Keratinocyte (primary cell): ENCODE measurements at regions not wholly inside any gene's neighbourhood (a gene's known extent, or its start where the extent isn't known, plus 50 kb on each side); places are given as distances from the start of the nearest gene placed in this dataset.

Experiments
- DNase-seq: peaks from one replicate; pipeline ENCODE4 v3.0.0-alpha.2; 2011; ENCODE audit warnings: low read depth, missing footprints, low spot score
- FAIRE-seq: peaks from 2 replicates; lab custom pipeline; 2011; peaks lifted over from hg19 to GRCh38; lab: Jason Lieb, UNC
- H2AFZ ChIP-seq: 2 replicates; pipeline ENCODE4 v1.6.0; 2012; ENCODE audit warnings: low read length, control low read depth, inconsistent platforms; ENCODE audit not compliant: control insufficient read depth
- H3K27ac ChIP-seq: 2 replicates; pipeline ENCODE4 v1.5.1; 2011; ENCODE audit warnings: low read length; ENCODE audit not compliant: control insufficient read depth, insufficient read depth
- H3K27me3 ChIP-seq: 3 replicates; pipeline ENCODE4 v1.6.0; 2011; ENCODE audit warnings: low read length; ENCODE audit not compliant: control insufficient read depth, insufficient read depth; ENCODE audit errors: extremely low read depth
- H3K36me3 ChIP-seq, 2 experiments: 2 replicates in 1 of 2; 3 replicates in 1 of 2; pipeline ENCODE4 v1.5.1; 2011; ENCODE audit warnings: low read length in 2 of 2, mild to moderate bottlenecking in 1 of 2; ENCODE audit not compliant: control insufficient read depth in 2 of 2, insufficient read depth in 2 of 2; ENCODE audit errors: extremely low read depth in 1 of 2
- H3K4me1 ChIP-seq: 3 replicates; pipeline ENCODE4 v1.5.1; 2011; ENCODE audit warnings: low read length; ENCODE audit not compliant: control insufficient read depth, insufficient read depth; ENCODE audit errors: extremely low read depth
- H3K4me2 ChIP-seq: 3 replicates; pipeline ENCODE4 v1.6.0; 2011; ENCODE audit warnings: low read depth, low read length; ENCODE audit not compliant: control insufficient read depth, insufficient read depth; ENCODE audit errors: extremely low read depth
- H3K4me3 ChIP-seq, 3 experiments: fragments of 200-600 bp in 1 of 3; sonication (generic) in 1 of 3; 2 replicates in 2 of 3; 3 replicates in 1 of 3; pipeline ENCODE4 v1.5.1; 2011 to 2016; ENCODE audit warnings: low read length in 3 of 3, mild to moderate bottlenecking in 3 of 3, control low read depth in 2 of 3, inconsistent platforms in 1 of 3, low read depth in 1 of 3, mixed read lengths in 1 of 3, mixed run types in 1 of 3, moderate library complexity in 1 of 3; ENCODE audit not compliant: control insufficient read depth in 2 of 3, insufficient read depth in 2 of 3; ENCODE audit errors: extremely low read depth in 1 of 3
- H3K79me2 ChIP-seq: 2 replicates; pipeline ENCODE4 v1.6.0; 2012; ENCODE audit warnings: low read length; ENCODE audit not compliant: control insufficient read depth, insufficient read depth
- H3K9ac ChIP-seq: 3 replicates; pipeline ENCODE4 v1.6.0; 2011; ENCODE audit warnings: low read length; ENCODE audit not compliant: control insufficient read depth, insufficient read depth; ENCODE audit errors: extremely low read depth
- H3K9me1 ChIP-seq: 3 replicates; pipeline ENCODE4 v1.6.0; 2011; ENCODE audit warnings: low read length; ENCODE audit not compliant: control insufficient read depth, insufficient read depth; ENCODE audit errors: extremely low read depth
- H3K9me3 ChIP-seq: 2 replicates; pipeline ENCODE4 v1.5.1; 2012; ENCODE audit warnings: low read depth, low read length; ENCODE audit not compliant: control insufficient read depth
- H4K20me1 ChIP-seq: 3 replicates; pipeline ENCODE4 v1.6.0; 2011; ENCODE audit warnings: low read length; ENCODE audit not compliant: control insufficient read depth, insufficient read depth; ENCODE audit errors: extremely low read depth
- CTCF ChIP-seq, 3 experiments: IDR thresholded peaks in 1 of 3; conservative IDR thresholded peaks in 1 of 3; optimal IDR thresholded peaks in 1 of 3; 2 replicates in 2 of 3; 3 replicates in 1 of 3; pipeline versions ENCODE3 to v1.5.1; 2011; ENCODE audit warnings: low read length in 3 of 3, mild to moderate bottlenecking in 3 of 3, moderate library complexity in 2 of 3, control low read depth in 1 of 3, inconsistent platforms in 1 of 3; ENCODE audit not compliant: insufficient read depth in 2 of 3; ENCODE audit errors: extremely low read depth in 1 of 3
- EZH2 ChIP-seq: IDR thresholded peaks from one replicate; pipeline ENCODE4 v1.6.1; 2012; ENCODE audit warnings: inconsistent platforms, mild to moderate bottlenecking, low read length, moderate library complexity
- dilution Hi-C: fragments of 300-500 bp; cut with MboI; formaldehyde crosslinking; loops from one replicate; pipeline ENCODE4 v1.7.0; 2020; ENCODE audit warnings: low sequenced_read_pairs; ENCODE audit not compliant: extremely low pct_ligation_motif_present

GRCh38 chr11:70555078-70555477 lies 156.7 kb downstream of the CTTN start:
- H2AFZ ChIP-seq = no peak overlapping the region
- no peaks in the 10 kb centered on the region for H3K36me3 ChIP-seq
- DNase-seq = no peak
- FAIRE-seq = no peak
- no peaks in the 10 kb centered on the region for H3K79me2 ChIP-seq
- TF ChIP-seq CTCF (optimal IDR thresholded peaks at IDR 0.05 in 1 of 3, IDR thresholded peaks at IDR 0.05 in 1 of 3, conservative IDR thresholded peaks at IDR 0.05 in 1 of 3; ENCODE audit: extremely low read depth in 1 of 3, insufficient read depth in 2 of 3, low read length in 3 of 3) (no peak), EZH2 (no peak)
- H3K9me1 ChIP-seq = no peaks in the 10 kb centered on the region
- dilution Hi-C loops = no loop called here
- no peaks in the 10 kb centered on the region for H3K27me3 ChIP-seq
- H3K4me2 ChIP-seq = no peak overlapping the region
- no peak overlapping the region for H3K4me3 ChIP-seq
- H3K27ac ChIP-seq = no peak overlapping the region
- H4K20me1 ChIP-seq = no peaks in the 10 kb centered on the region
- no peak overlapping the region for H3K9ac ChIP-seq
- H3K4me1 ChIP-seq = no peaks in the 10 kb centered on the region
- no peaks in the 10 kb centered on the region for H3K9me3 ChIP-seq

GRCh38 chr11:70556884-70557741 lies 158.8 kb downstream of the CTTN start:
- H3K27me3 ChIP-seq = no peaks in the 10 kb centered on the region
- H3K36me3 ChIP-seq = no peaks in the 10 kb centered on the region
- H4K20me1 ChIP-seq = no peaks in the 10 kb centered on the region
- H3K9me3 ChIP-seq = no peaks in the 10 kb centered on the region
- no peak for TF ChIP-seq EZH2
- no peak for TF ChIP-seq CTCF (optimal IDR thresholded peaks at IDR 0.05 in 1 of 3, IDR thresholded peaks at IDR 0.05 in 1 of 3, conservative IDR thresholded peaks at IDR 0.05 in 1 of 3; ENCODE audit: extremely low read depth in 1 of 3, insufficient read depth in 2 of 3, low read length in 3 of 3)
- H3K79me2 ChIP-seq = no peaks in the 10 kb centered on the region
- no peak for FAIRE-seq
- DNase-seq = no peak
- H3K9ac ChIP-seq = no peak overlapping the region
- H3K27ac ChIP-seq = no peak overlapping the region
- H2AFZ ChIP-seq = no peak overlapping the region
- H3K4me3 ChIP-seq = no peak overlapping the region
- no peaks in the 10 kb centered on the region for H3K9me1 ChIP-seq
- H3K4me1 ChIP-seq = no peaks in the 10 kb centered on the region
- no peak overlapping the region for H3K4me2 ChIP-seq
- dilution Hi-C loops = no loop called here
